ENCODE measurements at regions not wholly inside any gene's neighbourhood (a gene's known extent, or its start where the extent isn't known, plus 50 kb on each side); places are given as distances from the start of the nearest gene placed in this dataset.

GRCh38 chr10:78892338-78893176 is 176.2 kb upstream of the ZMIZ1 start:
- CTCF ChIA-PET: no interaction called here

More at GRCh38 chr10:78892338-78893176, 176.2 kb upstream of the ZMIZ1 start:
- H3K4me3 ChIP-seq (replicated peaks in 1 of 2; ENCODE audit: low read depth in 1 of 2, low read length in 2 of 2): no peak overlapping the region
- no peaks in the 10 kb centered on the region for H3K27me3 ChIP-seq (ENCODE audit: insufficient read depth, low read length)
- H3K79me2 ChIP-seq (ENCODE audit: insufficient read depth, low read length): no peaks in the 10 kb centered on the region
- H3K36me3 ChIP-seq (ENCODE audit: control insufficient read depth in 1 of 2, insufficient read depth in 2 of 2, low read length in 2 of 2): no peaks in the 10 kb centered on the region
- H3K4me2 ChIP-seq (ENCODE audit: low read length): no peak overlapping the region
- H3K4me1 ChIP-seq (ENCODE audit: control insufficient read depth in 1 of 2, insufficient read depth in 2 of 2, low read length in 2 of 2): no peaks in the 10 kb centered on the region
- no peak overlapping the region for H3K27ac ChIP-seq (ENCODE audit: low read depth, low read length)
- ChIA-PET RAD21 (ENCODE audit: low non-redundant PET in 1 of 2, low total read pairs in 2 of 2, uncharacterized antibody in 2 of 2, unreplicated experiment in 2 of 2) (no interaction called here), POLR2A (no interaction called here)
- no peaks in the 10 kb centered on the region for H3K9me2 ChIP-seq (ENCODE audit: insufficient read depth)
- H3K9me3 ChIP-seq (ENCODE audit: control insufficient read depth in 1 of 2, insufficient read depth in 1 of 2, low read depth in 1 of 2, low read length in 2 of 2): no peaks in the 10 kb centered on the region
- H3K9ac ChIP-seq (ENCODE audit: low read length): no peak overlapping the region
- DNase-seq (ENCODE audit: low read depth, low spot score): no peak
- TF ChIP-seq SRF (IDR thresholded peaks at IDR 0.05; ENCODE audit: low read depth): no peak
- no peak for TF ChIP-seq MAX (IDR thresholded peaks at IDR 0.05)
- TF ChIP-seq TCF7L2 (IDR thresholded peaks at IDR 0.05; ENCODE audit: borderline replicate concordance, extremely low read depth, insufficient read depth, insufficient read length): no peak
- TF ChIP-seq REST (IDR thresholded peaks at IDR 0.05; ENCODE audit: low read depth): no peak
- TF ChIP-seq SIN3A (IDR thresholded peaks at IDR 0.05; ENCODE audit: low read depth): no peak
- no peaks in the 10 kb centered on the region for H4K20me1 ChIP-seq (ENCODE audit: insufficient read depth)
- intact Hi-C loops (cut with micrococcal nuclease): no loop called here
- no TSS peak for BruUV-seq (replicated peaks)
- no peak overlapping the region for H2AFZ ChIP-seq (ENCODE audit: low read depth, low read length, poor library complexity, severe bottlenecking)
- ATAC-seq: no peak

Data from HCT116 (cell line).